NOMO-1 treated with DMSO at 0.1 percent for 48 hours (cell line): ENCODE measurements at regions not wholly inside any gene's neighbourhood (a gene's known extent, or its start where the extent isn't known, plus 50 kb on each side); places are given as distances from the start of the nearest gene placed in this dataset.
A peak's percentile ranks its signal among the peaks of the same experiment; 100 is the strongest.

Source experiments
- DNase-seq: peaks from one replicate; lab custom pipeline; 2025; ENCODE audit not compliant: unreplicated experiment; lab: John Stamatoyannopoulos, UW

DNA sequence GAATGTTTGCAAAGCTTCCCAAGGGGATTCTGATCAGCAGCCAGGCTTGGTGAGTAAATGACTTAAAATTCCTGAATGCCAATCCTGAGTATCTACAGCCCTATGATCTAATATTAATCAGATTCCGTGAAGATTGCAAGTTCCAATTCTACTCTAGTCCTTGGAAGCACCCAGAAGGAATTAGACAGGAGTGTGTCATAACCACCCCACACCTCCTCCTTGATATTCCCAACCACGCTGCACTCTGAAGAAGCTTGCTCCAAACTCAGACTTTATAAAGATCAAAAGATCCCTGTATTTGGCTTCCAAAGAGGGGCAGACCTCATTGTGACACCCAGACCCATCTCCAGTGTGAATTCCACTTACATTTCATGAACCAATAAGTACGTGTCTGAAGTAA is 306.0 kb downstream of the BCL11B start:
- DNase-seq, result no peak

DNA sequence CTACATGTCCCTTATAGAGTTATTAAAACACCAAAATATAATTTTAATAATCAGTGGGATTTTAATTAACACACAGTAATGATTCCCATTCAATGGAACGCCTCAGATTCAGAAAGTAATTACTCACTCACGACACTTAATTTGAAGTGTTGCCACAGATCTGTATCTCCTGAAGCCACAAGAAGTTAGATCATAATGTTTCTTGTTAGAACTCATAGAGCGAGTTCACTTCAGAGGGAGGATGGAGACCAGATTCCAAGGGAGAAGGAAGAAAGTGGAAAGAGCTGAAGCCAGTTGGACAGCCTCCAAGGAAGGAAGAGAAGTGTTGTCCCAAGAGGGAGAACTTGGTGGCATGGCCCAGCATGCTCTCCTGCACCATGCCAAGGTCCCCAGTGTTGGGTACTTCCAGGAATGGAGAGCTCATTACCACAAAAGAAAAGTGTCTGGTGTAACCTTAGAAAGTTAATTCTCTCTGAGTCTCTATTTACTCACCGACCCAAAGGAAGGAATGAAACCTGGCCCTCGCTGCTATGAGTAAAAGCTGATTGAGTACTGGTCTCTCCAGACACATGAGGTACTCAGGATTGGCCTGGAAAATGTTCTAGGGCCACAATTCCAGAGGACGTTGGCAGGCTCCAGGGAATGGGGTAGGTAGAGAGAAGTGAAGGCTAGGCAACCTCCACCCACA is 305.4 kb downstream of the BCL11B start:
- no peak for DNase-seq

DNA sequence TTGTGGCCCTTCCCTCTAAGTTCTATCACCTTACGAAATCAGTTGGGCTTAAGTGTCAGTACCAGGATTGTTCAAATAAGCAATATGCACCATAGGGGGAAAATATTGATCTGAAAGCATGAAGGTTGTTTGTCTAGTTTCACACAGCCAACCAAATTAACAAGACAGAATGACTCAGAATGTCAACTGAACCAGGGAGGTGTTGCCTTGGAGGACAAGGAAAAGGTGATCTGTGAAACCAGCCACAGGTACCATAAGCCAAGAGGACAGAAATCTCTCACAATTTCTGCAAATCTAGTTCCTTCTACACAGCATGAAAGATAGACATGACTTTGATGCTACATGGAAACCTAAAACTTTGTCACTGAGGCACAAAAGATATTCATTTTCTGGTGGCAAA is 297.9 kb downstream of the BCL11B start:
- DNase-seq, result no peak

DNA sequence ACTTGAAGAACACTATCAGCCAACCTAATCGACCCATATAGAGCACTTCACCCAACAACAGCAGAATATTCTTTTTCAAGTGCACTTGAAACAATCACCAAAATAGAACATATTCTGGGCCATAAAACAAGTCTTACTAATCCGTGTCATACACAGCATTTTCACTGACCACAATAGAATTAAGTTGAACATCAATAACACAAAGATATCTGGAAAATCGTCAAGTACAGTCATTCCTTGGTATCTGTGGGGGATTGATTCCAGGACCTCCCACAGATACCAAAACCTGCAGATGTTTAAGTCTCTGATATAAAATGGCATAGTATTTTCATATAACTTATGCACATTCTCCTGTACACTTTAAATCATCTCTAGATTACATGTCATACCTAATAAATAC is 295.7 kb downstream of the BCL11B start:
- no peak for DNase-seq

DNA sequence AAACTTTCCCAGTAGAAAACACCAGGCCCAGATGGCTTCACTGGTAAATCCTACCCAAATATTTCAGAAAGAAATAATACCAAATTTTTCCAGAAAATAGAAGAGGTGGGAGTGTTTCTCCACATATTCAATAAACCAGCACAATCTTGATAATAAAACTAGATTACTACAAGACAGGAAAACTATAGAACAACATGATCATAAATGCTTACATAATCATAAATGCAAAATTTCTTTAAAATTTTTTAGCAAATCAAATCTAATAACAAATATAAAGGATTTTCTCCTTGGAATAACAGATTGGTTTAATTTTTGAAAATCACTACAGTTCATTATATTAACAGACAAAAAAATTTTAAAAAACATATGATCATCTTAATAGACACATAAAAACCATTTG is 294.5 kb downstream of the BCL11B start:
- DNase-seq, result no peak

DNA sequence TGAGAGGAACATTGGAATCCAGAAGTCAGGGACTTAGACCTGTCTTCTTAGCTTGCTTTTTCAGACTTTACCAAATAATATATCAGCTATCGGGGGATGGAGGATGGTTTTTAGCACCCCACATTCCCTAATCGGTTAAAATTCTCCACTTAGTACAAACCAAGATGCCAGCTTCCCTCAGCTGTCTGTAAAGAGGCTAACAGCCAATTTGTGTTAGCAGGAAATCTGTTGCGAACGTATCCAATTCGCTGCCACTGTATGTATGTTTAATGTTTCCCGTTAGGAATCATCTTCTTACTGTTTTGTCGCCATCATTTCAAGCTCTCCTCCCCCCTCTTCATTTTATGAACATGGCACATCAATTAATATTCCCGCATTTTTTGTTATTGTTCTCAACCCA is 289.0 kb downstream of the BCL11B start:
- no peak for DNase-seq

DNA sequence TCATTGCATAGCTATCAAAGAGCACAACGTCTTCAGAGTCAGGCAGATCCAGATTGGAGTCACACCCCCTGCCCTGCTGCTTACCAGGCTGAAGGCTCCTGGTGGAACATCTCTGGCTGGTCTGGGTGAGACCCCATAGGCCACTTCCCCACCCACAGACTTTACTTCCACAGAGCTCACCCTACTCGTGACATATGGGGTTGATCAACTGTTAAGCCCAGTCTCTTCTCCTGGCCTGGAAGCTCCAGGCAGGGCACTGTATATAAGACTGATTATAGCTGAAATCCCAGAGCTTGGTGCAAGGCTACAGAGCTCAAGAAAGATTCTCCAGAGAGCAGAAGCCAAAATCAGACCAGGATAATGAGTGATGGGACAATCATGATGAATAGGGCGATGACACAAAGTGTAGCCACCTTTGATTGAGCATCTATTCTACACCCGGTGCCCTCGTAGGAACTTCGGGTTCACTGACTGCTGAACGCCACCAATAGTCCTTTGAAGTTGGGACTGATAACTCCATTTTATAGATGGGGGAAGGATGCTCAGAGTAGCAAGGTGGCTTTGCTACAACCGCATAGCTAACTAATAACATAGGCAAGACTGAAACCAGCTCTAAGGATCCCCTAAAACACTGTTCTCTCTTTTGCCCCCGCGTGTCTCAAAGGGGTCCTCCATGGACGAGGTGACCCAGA is 287.8 kb downstream of the BCL11B start:
- DNase-seq, result no peak

DNA sequence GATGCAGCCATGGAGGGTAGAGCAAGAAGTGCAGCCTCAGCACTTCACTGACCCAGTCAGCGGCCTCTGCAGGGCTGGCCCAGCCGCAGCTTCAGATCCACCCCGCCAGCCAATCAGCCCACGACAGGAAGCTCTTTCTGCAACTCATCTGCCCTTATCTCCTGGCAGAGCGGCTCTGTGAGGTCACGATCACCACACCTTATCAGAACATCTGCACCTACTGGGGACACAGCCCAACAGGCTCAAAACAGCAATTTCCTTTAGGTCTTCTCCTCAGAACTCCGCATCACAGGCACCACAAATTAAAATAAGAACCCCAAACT is 287.3 kb downstream of the BCL11B start:
- no peak for DNase-seq

DNA sequence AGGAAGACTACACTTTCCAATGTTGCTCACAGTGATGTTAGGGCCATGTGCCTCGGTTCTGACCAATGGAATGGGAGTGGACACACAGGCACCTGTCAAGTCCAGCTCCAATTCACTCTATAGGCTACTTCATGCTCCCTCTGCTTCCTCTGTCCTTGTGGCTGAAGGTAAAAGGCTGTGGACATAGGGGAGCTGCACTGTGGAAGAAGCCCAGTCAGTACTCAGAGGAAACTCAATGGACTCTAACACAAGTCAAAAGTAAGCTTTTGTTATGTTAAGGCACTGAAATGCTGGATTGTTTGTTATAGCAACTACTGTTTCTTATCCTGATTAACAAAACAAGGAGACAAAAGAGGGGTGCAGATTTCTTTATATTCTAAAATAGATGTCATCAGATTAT is 278.2 kb downstream of the BCL11B start:
- no peak for DNase-seq

DNA sequence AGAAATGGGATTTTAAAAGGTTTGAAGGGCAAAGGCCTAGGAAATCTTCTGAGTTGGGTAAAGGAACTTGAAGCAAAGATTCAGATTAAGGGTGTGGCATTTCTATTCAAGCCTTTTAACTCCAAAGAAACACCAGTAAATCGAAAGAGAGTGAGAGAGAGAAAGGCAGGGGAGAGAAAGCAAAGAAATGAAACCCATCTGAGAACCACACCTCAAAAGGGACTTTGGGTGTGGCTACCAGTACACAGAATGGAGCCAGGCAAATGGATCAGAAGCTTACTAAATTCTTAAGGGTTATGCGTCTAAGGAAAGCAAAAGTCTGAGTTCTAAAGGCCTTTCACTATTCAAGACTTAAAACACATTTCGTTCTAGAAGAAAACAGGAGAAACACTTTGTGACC is 277.4 kb downstream of the BCL11B start:
- no peak for DNase-seq

DNA sequence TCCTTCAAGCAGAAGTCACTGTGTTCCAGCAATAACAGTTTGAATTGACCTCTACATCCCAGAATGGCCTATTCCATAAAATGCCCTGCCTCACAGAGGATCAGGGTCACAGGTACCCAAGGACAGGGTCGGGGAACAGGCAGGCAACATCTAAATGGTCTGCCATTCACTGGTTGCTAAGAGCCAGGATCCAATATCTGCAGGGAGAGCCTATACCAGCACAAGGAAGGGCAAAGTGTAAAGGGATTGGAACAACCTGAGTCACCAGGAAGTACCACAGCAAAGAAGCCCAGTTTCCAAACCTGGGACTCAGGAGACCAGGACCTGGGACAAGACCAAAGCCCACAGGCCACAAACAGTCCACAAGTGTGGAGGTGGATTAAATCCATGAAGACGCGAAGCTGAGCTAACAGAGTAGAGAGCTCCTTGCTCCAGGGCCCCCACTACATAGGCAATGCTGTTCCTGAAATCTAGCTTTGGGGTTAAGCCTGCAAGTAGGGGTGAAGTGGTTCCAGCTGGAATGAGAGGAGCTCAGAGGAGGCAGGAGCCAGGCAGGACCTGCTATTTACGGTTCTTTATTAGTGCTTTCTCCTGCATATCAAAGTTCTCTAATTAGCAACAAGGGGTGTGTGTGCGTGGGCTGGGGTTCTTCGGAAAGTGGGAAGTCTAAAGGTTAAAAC is 274.3 kb downstream of the BCL11B start:
- no peak for DNase-seq

DNA sequence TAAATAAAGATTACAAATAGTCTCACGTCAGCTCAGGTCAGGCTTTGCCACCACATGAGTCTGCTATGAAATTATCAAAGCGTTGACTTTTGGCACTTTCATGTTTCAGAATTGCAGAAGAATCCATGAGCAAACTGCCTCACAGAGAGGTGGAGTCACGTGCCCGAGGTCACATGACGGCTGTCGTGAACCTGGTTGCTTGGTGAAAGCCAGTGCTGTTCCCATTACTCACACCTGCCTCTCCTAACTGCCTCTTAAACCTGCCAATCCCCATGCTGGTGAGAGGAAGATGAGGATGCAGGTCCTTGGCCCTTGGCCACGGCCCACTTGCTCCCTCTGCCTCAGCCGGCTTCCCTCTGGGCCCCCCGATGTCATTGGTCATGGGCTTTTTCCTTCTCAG is 272.7 kb downstream of the BCL11B start:
- no peak for DNase-seq

DNA sequence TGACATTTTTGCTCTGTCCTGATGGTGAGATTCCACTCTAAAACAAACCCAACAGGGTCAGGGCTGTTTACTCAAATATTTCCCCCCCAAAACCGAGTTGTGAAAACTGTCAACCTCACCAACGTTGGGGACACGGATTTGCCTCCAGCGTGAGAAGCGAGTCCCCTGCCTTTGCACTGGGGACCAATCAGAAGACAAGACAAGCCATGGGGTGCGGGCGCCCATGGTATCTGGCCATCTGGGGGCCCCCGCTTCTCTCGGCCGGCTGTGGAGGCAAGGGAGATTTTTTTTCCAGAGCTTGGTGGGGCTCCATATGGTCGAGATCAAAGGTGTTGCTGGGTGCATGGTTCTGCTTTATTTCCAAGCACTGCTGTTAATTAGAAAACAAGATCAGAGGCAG is 272.1 kb downstream of the BCL11B start:
- DNase-seq, result no peak

DNA sequence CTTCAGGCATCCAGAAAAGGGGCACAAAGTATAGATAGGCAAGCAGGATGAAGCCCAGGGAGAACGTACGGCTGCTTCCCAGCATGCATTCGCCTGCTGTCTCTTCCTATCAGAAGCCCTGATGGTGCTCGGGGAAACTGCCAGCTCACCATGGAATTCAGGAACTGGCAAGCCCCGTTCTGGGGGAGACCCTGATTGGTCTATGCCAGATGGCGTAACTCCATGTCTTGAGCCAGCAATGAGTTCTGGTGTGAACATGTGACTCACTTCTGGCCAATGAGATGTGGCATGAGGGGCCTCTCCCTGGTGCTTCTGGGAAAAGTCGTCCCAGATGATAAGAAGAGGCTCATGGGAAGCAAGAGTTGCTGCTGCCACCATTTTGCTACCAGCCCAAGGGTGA is 270.8 kb downstream of the BCL11B start:
- no peak for DNase-seq

DNA sequence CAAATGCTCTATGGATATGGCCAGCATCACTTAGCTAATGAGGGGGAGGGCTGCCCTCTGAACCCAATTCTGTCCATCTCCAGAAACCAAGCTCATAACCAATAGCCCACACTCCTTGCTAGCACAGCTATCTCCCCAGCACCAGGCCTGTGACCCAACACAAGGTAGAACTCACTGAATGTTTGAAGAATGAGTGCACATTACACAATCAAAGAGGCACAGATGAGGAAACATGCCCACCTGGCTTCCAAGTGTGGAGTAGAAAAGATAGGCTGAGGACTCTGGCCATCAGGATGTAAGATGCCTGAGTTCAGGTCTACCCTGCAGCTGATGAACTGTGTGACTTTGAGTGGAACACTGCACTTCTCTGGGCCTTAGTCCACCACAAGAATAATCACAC is 268.4 kb downstream of the BCL11B start:
- no peak for DNase-seq

DNA sequence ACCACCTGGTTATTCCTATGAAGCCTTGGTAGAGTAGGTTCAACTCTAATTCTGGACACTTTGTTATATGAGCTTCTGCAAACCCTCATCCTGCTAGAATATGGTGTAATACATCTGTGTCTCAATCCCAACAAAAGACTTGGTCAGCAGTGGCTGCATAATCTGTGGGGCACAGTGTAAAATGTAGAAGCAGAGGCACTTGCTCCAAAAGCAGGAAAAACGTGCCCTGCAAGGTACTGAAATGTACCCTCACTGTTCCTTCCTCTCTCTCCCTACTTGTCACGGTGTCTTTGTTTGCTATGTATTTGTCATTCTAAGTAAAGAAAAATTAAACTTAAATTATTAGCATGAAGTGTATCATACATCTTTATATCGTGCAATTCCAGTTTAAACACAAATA is 267.9 kb downstream of the BCL11B start:
- DNase-seq, result peak; percentile 20

DNA sequence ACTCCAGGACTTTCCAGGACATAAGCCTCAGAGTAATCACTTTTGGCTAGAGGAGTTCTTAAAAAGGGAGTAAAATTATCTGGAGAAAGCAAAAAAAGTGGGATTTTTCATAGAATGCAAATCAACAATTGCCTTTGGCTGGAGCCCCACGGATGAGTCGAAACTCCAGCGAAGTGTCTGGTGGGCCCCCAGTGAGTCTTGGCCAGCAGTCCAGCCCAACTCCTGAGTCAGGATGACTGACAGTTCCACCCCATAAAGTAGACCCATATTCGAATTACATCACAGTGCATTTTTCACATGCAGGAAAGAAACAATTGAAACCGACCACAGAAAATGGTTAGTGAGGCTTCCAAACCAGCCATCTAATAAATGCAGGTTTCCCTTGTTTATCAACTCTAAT is 265.7 kb downstream of the BCL11B start:
- no peak for DNase-seq

DNA sequence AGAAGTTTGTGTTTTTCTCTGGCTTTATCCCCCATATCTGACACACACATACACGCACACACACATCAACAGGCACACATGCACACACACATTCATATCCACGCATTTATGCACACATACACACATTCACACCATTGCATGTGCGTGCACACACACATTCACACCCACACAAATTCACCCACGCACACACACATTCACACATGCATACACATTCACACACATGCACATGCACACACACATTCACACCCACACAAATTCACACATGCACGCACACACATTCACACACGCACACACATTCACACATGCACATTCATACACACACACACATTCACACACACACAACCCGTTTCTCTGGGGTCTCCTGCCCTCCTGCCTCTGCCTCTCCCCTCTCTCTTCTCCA is 264.2 kb downstream of the BCL11B start:
- no peak for DNase-seq

DNA sequence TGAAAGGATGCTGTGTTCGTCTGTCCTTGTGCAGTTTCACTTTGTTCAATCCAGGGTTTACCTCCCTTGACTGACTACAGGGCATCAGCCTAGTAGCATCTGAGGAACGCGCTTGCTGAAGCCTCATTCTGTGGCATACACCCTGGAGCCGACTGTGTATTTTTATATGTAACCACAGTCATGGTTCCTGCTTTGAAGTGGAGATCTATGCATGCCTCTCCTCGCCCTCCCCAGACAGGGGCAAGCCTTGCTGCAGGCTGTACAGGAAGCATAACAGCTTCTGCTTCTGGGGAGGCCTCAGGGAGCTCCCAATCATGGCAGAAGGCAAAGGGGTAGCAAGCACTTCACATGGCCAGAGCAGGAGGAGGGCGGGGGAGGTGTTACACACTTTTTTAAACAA is 262.1 kb downstream of the BCL11B start:
- DNase-seq, result no peak

DNA sequence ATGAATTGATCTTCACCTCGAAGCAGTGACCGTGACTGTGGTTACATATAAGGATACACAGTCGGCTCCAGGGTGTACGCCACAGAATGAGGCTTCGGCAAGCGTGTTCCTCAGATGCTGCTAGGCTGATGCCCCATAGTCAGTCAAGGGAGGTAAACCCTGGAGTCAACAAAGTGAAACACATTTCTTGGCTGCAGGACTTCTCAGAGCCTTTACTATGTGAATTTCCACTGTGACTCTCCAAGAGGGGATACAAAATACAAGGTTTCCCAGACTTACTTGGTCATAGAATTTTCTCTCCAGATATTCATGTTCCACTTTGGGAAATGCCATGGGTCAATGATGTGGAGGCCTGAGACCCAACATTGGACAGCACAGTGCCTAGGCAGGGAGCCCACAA is 260.6 kb downstream of the BCL11B start:
- no peak for DNase-seq

DNA sequence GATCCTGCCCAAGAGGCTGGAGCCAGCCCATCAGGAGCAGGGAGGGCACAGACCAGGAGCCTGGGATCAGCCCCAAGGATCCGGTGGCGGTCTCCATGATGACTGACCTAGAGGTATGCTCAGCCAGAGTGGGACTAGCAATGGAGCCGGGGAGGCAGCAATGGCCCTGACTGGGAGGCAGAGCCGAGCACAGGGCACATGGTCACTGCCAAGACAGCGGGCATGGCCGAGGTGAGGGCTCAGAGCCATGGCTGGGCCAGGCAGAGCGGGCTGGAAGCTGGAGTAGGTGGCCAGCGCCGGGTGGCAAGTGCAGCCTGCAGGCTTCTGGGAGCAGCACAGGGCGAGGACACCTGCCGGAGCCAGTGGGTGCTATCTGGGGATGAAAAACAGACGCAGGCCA is 259.3 kb downstream of the BCL11B start:
- DNase-seq, result no peak

DNA sequence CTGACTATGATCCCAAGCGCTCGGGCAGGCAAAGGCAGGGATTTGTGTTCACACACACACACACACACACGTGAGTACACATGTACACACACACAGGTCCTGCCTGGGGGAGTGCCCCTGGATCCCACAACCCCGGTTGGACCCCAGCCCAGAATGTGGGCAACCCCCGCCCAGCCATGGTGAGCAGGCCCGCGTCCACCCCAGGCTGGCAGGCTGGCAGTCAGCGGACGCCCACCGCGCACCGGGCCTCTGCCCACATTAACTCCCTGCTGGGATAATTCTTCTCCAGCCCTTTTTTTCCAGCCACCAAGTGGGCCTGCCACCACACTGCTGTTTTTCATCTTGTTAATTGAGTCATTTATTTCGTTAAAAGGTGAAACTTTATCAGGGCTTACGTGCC is 256.2 kb downstream of the BCL11B start:
- DNase-seq, result no peak

DNA sequence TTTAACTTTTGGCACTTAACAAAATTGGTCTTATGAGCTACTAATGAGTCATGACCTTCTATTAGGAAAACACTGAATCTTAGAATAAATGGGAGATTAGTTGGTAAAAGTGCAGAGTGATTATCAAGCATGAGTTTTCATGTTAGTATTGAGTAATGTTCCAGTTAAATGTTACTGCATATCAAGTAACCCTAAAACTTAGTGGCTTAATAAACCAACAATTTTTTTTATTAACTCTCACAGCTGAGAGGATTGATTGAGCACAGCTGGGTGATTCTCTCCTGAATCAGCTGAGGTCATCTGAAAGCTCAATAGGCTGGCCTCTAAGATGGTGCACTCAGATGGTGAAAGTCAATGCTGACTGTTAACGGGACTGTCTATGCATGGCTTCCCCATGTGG is 248.6 kb downstream of the BCL11B start:
- no peak for DNase-seq
